Sigmoid colon (tissue), 6 donors: ENCODE measurements at regions not wholly inside any gene's neighbourhood (a gene's known extent, or its start where the extent isn't known, plus 50 kb on each side); places are given as distances from the start of the nearest gene placed in this dataset.

Source experiments
- DNase-seq: peaks from one replicate; pipeline ENCODE4 v3.0.0-alpha.2; 2019
- H3K27ac ChIP-seq, 4 donors: fragments of 200-600 bp; sonication (generic); one replicate each; pipeline ENCODE4 v1.5.1; 2016 to 2019; ENCODE audit warnings: mild to moderate bottlenecking in 1 of 4
- H3K27me3 ChIP-seq, 3 donors: fragments of 200-600 bp; sonication (generic); one replicate each; pipeline ENCODE4 v1.5.1; 2019; ENCODE audit warnings: mild to moderate bottlenecking in 1 of 3
- H3K36me3 ChIP-seq, 4 donors: fragments of 200-600 bp; sonication (generic); one replicate each; pipeline ENCODE4 v1.5.1; 2016 to 2019
- H3K4me1 ChIP-seq, 4 donors: fragments of 200-600 bp; sonication (generic); one replicate each; pipeline ENCODE4 v1.5.1; 2017 to 2019
- H3K4me3 ChIP-seq, 4 donors: fragments of 200-600 bp; sonication (generic); one replicate each; pipeline ENCODE4 v1.5.1; 2017 to 2019; ENCODE audit warnings: mild to moderate bottlenecking in 2 of 4, moderate library complexity in 1 of 4
- H3K9me3 ChIP-seq, 4 donors: fragments of 200-600 bp in 3 of 4; sonication (generic) in 3 of 4; one replicate each; pipeline versions ENCODE4 v1.5.1 to v1.6.1; 2013 to 2019
- CTCF ChIP-seq, 4 experiments: fragments of 450-650 bp in 3 of 4; fragments of 200-600 bp in 1 of 4; IDR thresholded peaks; one replicate each; pipeline ENCODE4 v1.5.1; 2016 to 2019; ENCODE audit warnings: antibody characterized with exemption in 4 of 4, mild to moderate bottlenecking in 3 of 4, moderate library complexity in 2 of 4
- EP300 ChIP-seq, 4 donors: sonication (generic); formaldehyde crosslinking; IDR thresholded peaks; one replicate each; pipeline ENCODE4 v1.6.1; 2017; ENCODE audit warnings: antibody characterized with exemption in 4 of 4
- POLR2A ChIP-seq, 2 donors: fragments of 450-650 bp; IDR thresholded peaks; one replicate each; pipeline ENCODE4 v1.6.1; 2016; ENCODE audit warnings: antibody characterized with exemption in 2 of 2, mild to moderate bottlenecking in 2 of 2, moderate library complexity in 2 of 2
- POLR2AphosphoS5 ChIP-seq, 4 donors: sonication (generic); formaldehyde crosslinking; IDR thresholded peaks; one replicate each; pipeline ENCODE4 v1.6.1; 2017; ENCODE audit warnings: antibody characterized with exemption in 4 of 4
- WGBS, 2 donors: extraction: QIAGEN DNeasy Blood & Tissue Kit; methylation state at CpG; one replicate each; pipeline ENCODE4 v1.1.7; 2013; 5-methylcytosine and 5-hydroxymethylcytosine counted together
- intact Hi-C: fragments of 100-400 bp; cut with DNase I; formaldehyde crosslinking; loops from one replicate; pipeline ENCODE4 v1.15.1; 2023
- donor health status: healthy with polysubstance abuse.
- donor health status: healthy.

- H3K36me3 ChIP-seq, result no peaks in the 10 kb centered on the region
- H3K4me1 ChIP-seq, result peaks cover 0 to 36% (median 28%) of the 10 kb centered on the region in 4 donors
- TF ChIP-seq POLR2A (IDR thresholded peaks at IDR 0.05), result no peak
- TF ChIP-seq CTCF (IDR thresholded peaks at IDR 0.05), result no peak
- no peak for TF ChIP-seq POLR2AphosphoS5 (IDR thresholded peaks at IDR 0.05)
- no peak for TF ChIP-seq EP300 (IDR thresholded peaks at IDR 0.05)
- no peak for DNase-seq
- no peaks in the 10 kb centered on the region for H3K9me3 ChIP-seq
- no peak overlapping the region for H3K4me3 ChIP-seq
- intact Hi-C loops, result no loop called here
- peak overlapping the region in 3 of 4 donors; percentile 31 to 64 (median 53) for H3K27ac ChIP-seq
- no peaks in the 10 kb centered on the region for H3K27me3 ChIP-seq
- WGBS, 2 donors, result 55 to 56% methylated on average over 6 of the region's 6 CpGs
These were observed 545.5 kb downstream of the NTRK3 start for GRCh38 chr15:87711026-87711425.

DNA sequence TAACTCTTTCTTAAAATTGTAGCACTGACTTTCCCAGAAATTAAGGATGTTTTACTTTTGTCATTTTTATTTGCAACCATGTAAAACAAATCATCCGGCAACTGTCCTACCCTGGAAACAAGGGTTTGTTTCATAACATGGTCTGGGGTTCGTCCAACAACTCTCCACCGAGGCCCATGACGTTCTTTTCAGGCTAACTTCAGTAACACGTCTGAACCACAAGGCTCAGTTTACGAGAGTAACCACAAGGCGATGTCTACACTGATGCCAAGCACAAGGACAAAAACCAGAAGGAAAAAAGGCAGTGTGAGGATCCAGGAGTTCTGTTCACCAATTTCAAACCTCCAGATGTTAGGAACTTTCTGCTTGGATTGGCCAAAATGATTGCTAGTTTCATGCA is 546.1 kb downstream of the NTRK3 start:
- TF ChIP-seq POLR2AphosphoS5 (IDR thresholded peaks at IDR 0.05) (peak; percentile 87 to 97 (median 91)), POLR2A (IDR thresholded peaks at IDR 0.05) (no peak), EP300 (IDR thresholded peaks at IDR 0.05) (peak; percentile 40 to 95 (median 91)), CTCF (IDR thresholded peaks at IDR 0.05) (peak in 1 of 4 experiments; percentile 24)
- H3K36me3 ChIP-seq, result no peaks in the 10 kb centered on the region
- no peaks in the 10 kb centered on the region for H3K9me3 ChIP-seq
- no peaks in the 10 kb centered on the region for H3K27me3 ChIP-seq
- peaks cover 0 to 36% (median 28%) of the 10 kb centered on the region in 4 donors for H3K4me1 ChIP-seq
- WGBS, 2 donors, result 77 to 84% methylated on average over 7 of the region's 7 CpGs
- H3K4me3 ChIP-seq, result no peak overlapping the region
- H3K27ac ChIP-seq, result peak overlapping the region in 3 of 4 donors; percentile 57 to 64 (median 64)
- intact Hi-C loops, result no loop called here
- peak; percentile 89 for DNase-seq

- 72 to 74% methylated on average over 5 of the region's 5 CpGs for WGBS, 2 donors
- no peak for DNase-seq
- no peak overlapping the region for H3K27ac ChIP-seq
- no peaks in the 10 kb centered on the region for H3K27me3 ChIP-seq
- H3K4me1 ChIP-seq, result peaks cover 0 to 28% (median 19%) of the 10 kb centered on the region in 4 donors
- H3K36me3 ChIP-seq, result no peaks in the 10 kb centered on the region
- intact Hi-C loops, result no loop called here
- TF ChIP-seq POLR2AphosphoS5 (IDR thresholded peaks at IDR 0.05), result no peak
- no peak for TF ChIP-seq CTCF (IDR thresholded peaks at IDR 0.05)
- TF ChIP-seq EP300 (IDR thresholded peaks at IDR 0.05), result no peak
- TF ChIP-seq POLR2A (IDR thresholded peaks at IDR 0.05), result no peak
- no peaks in the 10 kb centered on the region for H3K9me3 ChIP-seq
- H3K4me3 ChIP-seq, result no peak overlapping the region
These were observed 548.9 kb downstream of the NTRK3 start for GRCh38 chr15:87707566-87708130.

DNA sequence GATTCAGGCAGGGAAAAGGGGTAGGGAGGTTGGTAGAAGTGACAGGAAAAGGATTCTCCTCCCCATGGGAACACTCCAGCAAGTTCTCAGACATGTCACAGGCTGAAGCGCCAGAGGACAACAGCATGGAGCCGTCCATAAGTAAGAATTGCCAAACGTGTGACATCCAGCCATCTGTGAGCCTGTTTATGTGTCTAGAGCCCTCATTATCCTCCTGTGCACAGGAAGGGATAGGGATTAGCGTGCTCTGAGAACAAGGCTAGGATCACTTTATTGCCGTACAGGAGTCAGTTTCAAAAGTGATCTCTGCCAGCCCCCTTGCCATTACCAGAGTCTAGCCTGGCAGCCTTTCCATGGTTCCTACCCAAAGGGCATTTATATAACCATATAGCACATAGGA is 549.5 kb downstream of the NTRK3 start:
- intact Hi-C loops, result no loop called here
- WGBS, 2 donors, result 65 to 71% methylated on average over 5 of the region's 5 CpGs
- Histone ChIP-seq H3K27ac (no peak overlapping the region), H3K4me1 (peaks cover 0 to 22% (median 16%) of the 10 kb centered on the region in 4 donors), H3K4me3 (no peak overlapping the region), H3K36me3 (no peaks in the 10 kb centered on the region), H3K27me3 (no peaks in the 10 kb centered on the region), H3K9me3 (no peaks in the 10 kb centered on the region)
- no peak for DNase-seq
- TF ChIP-seq POLR2AphosphoS5 (IDR thresholded peaks at IDR 0.05), result no peak
- TF ChIP-seq EP300 (IDR thresholded peaks at IDR 0.05), result no peak
- TF ChIP-seq CTCF (IDR thresholded peaks at IDR 0.05), result no peak
- no peak for TF ChIP-seq POLR2A (IDR thresholded peaks at IDR 0.05)

- Histone ChIP-seq H3K36me3 (no peaks in the 10 kb centered on the region), H3K4me3 (no peak overlapping the region), H3K27ac (no peak overlapping the region), H3K4me1 (peaks cover 0 to 12% (median 10%) of the 10 kb centered on the region in 4 donors), H3K27me3 (no peaks in the 10 kb centered on the region), H3K9me3 (no peaks in the 10 kb centered on the region)
- TF ChIP-seq EP300 (IDR thresholded peaks at IDR 0.05) (no peak), POLR2A (IDR thresholded peaks at IDR 0.05) (no peak), POLR2AphosphoS5 (IDR thresholded peaks at IDR 0.05) (no peak), CTCF (IDR thresholded peaks at IDR 0.05) (no peak)
- intact Hi-C loops, result no loop called here
- 90 to 94% methylated on average over 1 of the region's 1 CpG for WGBS, 2 donors
- DNase-seq, result no peak
These were observed 550.5 kb downstream of the NTRK3 start for GRCh38 chr15:87706001-87706400.
